ENCODE measurements at regions not wholly inside any gene's neighbourhood (a gene's known extent, or its start where the extent isn't known, plus 50 kb on each side); places are given as distances from the start of the nearest gene placed in this dataset.

GRCh38 chr2:147521936-147522335 lies 322.9 kb upstream of the ACVR2A start:
- no peaks in the 10 kb centered on the region for H3K4me1 ChIP-seq
- no peak for TF ChIP-seq CTCF (IDR thresholded peaks at IDR 0.05)

GRCh38 chr2:147520817-147521216 lies 324.0 kb upstream of the ACVR2A start:
- Histone ChIP-seq H3K9ac (no peak overlapping the region), H3K36me3 (ENCODE audit: control insufficient read depth, insufficient read depth, low read length) (no peaks in the 10 kb centered on the region), H3K9me3 (ENCODE audit: control insufficient read depth, low read length) (no peaks in the 10 kb centered on the region), H3K27ac (no peak overlapping the region), H3K4me3 (ENCODE audit: low read depth, low read length) (no peak overlapping the region), H3K79me2 (no peaks in the 10 kb centered on the region), H3K27me3 (ENCODE audit: control insufficient read depth, insufficient read depth, low read length) (no peaks in the 10 kb centered on the region), H3K4me2 (ENCODE audit: low read length) (no peak overlapping the region), H3K4me1 (no peaks in the 10 kb centered on the region), H2AFZ (no peak overlapping the region)
- no peak for TF ChIP-seq CTCF (IDR thresholded peaks at IDR 0.05)

More at GRCh38 chr2:147521936-147522335, 322.9 kb upstream of the ACVR2A start:
- no peaks in the 10 kb centered on the region for H3K9me3 ChIP-seq (ENCODE audit: control insufficient read depth, low read length)
- H3K27me3 ChIP-seq (ENCODE audit: control insufficient read depth, insufficient read depth, low read length) = no peaks in the 10 kb centered on the region
- no peaks in the 10 kb centered on the region for H3K79me2 ChIP-seq
- no peak overlapping the region for H2AFZ ChIP-seq
- no peak overlapping the region for H3K4me2 ChIP-seq (ENCODE audit: low read length)
- H3K36me3 ChIP-seq (ENCODE audit: control insufficient read depth, insufficient read depth, low read length) = no peaks in the 10 kb centered on the region
- no peak overlapping the region for H3K9ac ChIP-seq
- no peak overlapping the region for H3K27ac ChIP-seq
- no peak overlapping the region for H3K4me3 ChIP-seq (ENCODE audit: low read depth, low read length)

- Histone ChIP-seq H3K27me3 (ENCODE audit: control insufficient read depth, insufficient read depth, low read length) (no peaks in the 10 kb centered on the region), H3K27ac (no peak overlapping the region), H3K4me2 (ENCODE audit: low read length) (no peak overlapping the region), H3K36me3 (ENCODE audit: control insufficient read depth, insufficient read depth, low read length) (no peaks in the 10 kb centered on the region), H3K4me3 (ENCODE audit: low read depth, low read length) (no peak overlapping the region), H3K4me1 (no peaks in the 10 kb centered on the region), H3K9me3 (ENCODE audit: control insufficient read depth, low read length) (no peaks in the 10 kb centered on the region), H3K79me2 (no peaks in the 10 kb centered on the region), H2AFZ (no peak overlapping the region), H3K9ac (no peak overlapping the region)
- TF ChIP-seq CTCF (IDR thresholded peaks at IDR 0.05) = no peak
Measured at GRCh38 chr2:147519178-147519577, 325.7 kb upstream of the ACVR2A start.

GRCh38 chr2:147515213-147515612 lies 329.6 kb upstream of the ACVR2A start:
- no peaks in the 10 kb centered on the region for H3K36me3 ChIP-seq (ENCODE audit: control insufficient read depth, insufficient read depth, low read length)
- H3K4me1 ChIP-seq = no peaks in the 10 kb centered on the region
- H3K9ac ChIP-seq = no peak overlapping the region
- no peak for TF ChIP-seq CTCF (IDR thresholded peaks at IDR 0.05)
- H3K4me3 ChIP-seq (ENCODE audit: low read depth, low read length) = no peak overlapping the region
- no peaks in the 10 kb centered on the region for H3K27me3 ChIP-seq (ENCODE audit: control insufficient read depth, insufficient read depth, low read length)
- no peak overlapping the region for H3K4me2 ChIP-seq (ENCODE audit: low read length)
- no peaks in the 10 kb centered on the region for H3K79me2 ChIP-seq
- no peak overlapping the region for H2AFZ ChIP-seq
- H3K27ac ChIP-seq = no peak overlapping the region
- no peaks in the 10 kb centered on the region for H3K9me3 ChIP-seq (ENCODE audit: control insufficient read depth, low read length)

GRCh38 chr2:147512206-147512605 lies 332.6 kb upstream of the ACVR2A start:
- H3K4me3 ChIP-seq (ENCODE audit: low read depth, low read length) = no peak overlapping the region
- no peaks in the 10 kb centered on the region for H3K4me1 ChIP-seq
- no peaks in the 10 kb centered on the region for H3K27me3 ChIP-seq (ENCODE audit: control insufficient read depth, insufficient read depth, low read length)
- no peaks in the 10 kb centered on the region for H3K79me2 ChIP-seq
- H3K27ac ChIP-seq = no peak overlapping the region
- H3K9ac ChIP-seq = no peak overlapping the region
- H2AFZ ChIP-seq = no peak overlapping the region
- H3K9me3 ChIP-seq (ENCODE audit: control insufficient read depth, low read length) = no peaks in the 10 kb centered on the region
- TF ChIP-seq CTCF (IDR thresholded peaks at IDR 0.05) = no peak
- no peaks in the 10 kb centered on the region for H3K36me3 ChIP-seq (ENCODE audit: control insufficient read depth, insufficient read depth, low read length)
- no peak overlapping the region for H3K4me2 ChIP-seq (ENCODE audit: low read length)

Measured in parathyroid adenoma (tissue), 2 donors.